Fibroblast of upper back skin (primary cell): ENCODE measurements at regions not wholly inside any gene's neighbourhood (a gene's known extent, or its start where the extent isn't known, plus 50 kb on each side); places are given as distances from the start of the nearest gene placed in this dataset.

Experiments
- DNase-seq: peaks from one replicate; pipeline ENCODE4 v3.0.0-alpha.2; 2013

GRCh38 chr4:111681270-111681669, 464.0 kb upstream of the FAM241A start:
- no peak for DNase-seq

GRCh38 chr4:111681751-111682150, 463.5 kb upstream of the FAM241A start:
- no peak for DNase-seq

GRCh38 chr4:111685205-111685604, 460.0 kb upstream of the FAM241A start:
- DNase-seq: no peak

GRCh38 chr4:111689214-111689613, 456.0 kb upstream of the FAM241A start:
- DNase-seq: peak; percentile 80

- peak; percentile 64 for DNase-seq
Observed at GRCh38 chr4:111689731-111690130, 455.5 kb upstream of the FAM241A start.

- DNase-seq: no peak
Observed at GRCh38 chr4:111693758-111694157, 451.5 kb upstream of the FAM241A start.

GRCh38 chr4:111695677-111696076, 449.6 kb upstream of the FAM241A start:
- no peak for DNase-seq

- DNase-seq: no peak
Observed at GRCh38 chr4:111696505-111696904, 448.7 kb upstream of the FAM241A start.

GRCh38 chr4:111697176-111697942, 447.9 kb upstream of the FAM241A start:
- no peak for DNase-seq

GRCh38 chr4:111698361-111698760, 446.9 kb upstream of the FAM241A start:
- no peak for DNase-seq

- no peak for DNase-seq
Observed at GRCh38 chr4:111699165-111699564, 446.1 kb upstream of the FAM241A start.

GRCh38 chr4:111701102-111701501, 444.2 kb upstream of the FAM241A start:
- DNase-seq: no peak

- no peak for DNase-seq
Observed at GRCh38 chr4:111707491-111707890, 437.8 kb upstream of the FAM241A start.

- no peak for DNase-seq
Observed at GRCh38 chr4:111712093-111712677, 433.1 kb upstream of the FAM241A start.

- DNase-seq: no peak
Observed at GRCh38 chr4:111713276-111713675, 432.0 kb upstream of the FAM241A start.

GRCh38 chr4:111717921-111718320, 427.3 kb upstream of the FAM241A start:
- peak; percentile 18 for DNase-seq

- no peak for DNase-seq
Observed at GRCh38 chr4:111718763-111719559, 426.3 kb upstream of the FAM241A start.

GRCh38 chr4:111720866-111721265, 424.4 kb upstream of the FAM241A start:
- DNase-seq: no peak

GRCh38 chr4:111722213-111722720, 423.0 kb upstream of the FAM241A start:
- no peak for DNase-seq

GRCh38 chr4:111736516-111736915, 408.7 kb upstream of the FAM241A start:
- no peak for DNase-seq

- no peak for DNase-seq
Observed at GRCh38 chr4:111744847-111745246, 400.4 kb upstream of the FAM241A start.

- no peak for DNase-seq
Observed at GRCh38 chr4:111748157-111748556, 397.1 kb upstream of the FAM241A start.

GRCh38 chr4:111754003-111754402, 391.3 kb upstream of the FAM241A start:
- DNase-seq: no peak

GRCh38 chr4:111755571-111755970, 389.7 kb upstream of the FAM241A start:
- no peak for DNase-seq
